Tibial nerve (tissue), 4 donors: ENCODE measurements at regions not wholly inside any gene's neighbourhood (a gene's known extent, or its start where the extent isn't known, plus 50 kb on each side); places are given as distances from the start of the nearest gene placed in this dataset.

Experiments
- DNase-seq, 2 donors: peaks; one replicate each; pipeline ENCODE4 v3.0.0-alpha.2; 2019; ENCODE audit warnings: low spot score in 2 of 2
- H3K27ac ChIP-seq, 4 donors: fragments of 200-600 bp; sonication (generic) in 3 of 4; one replicate each; pipeline ENCODE4 v1.5.1; 2017 to 2019; ENCODE audit warnings: mild to moderate bottlenecking in 1 of 4
- H3K27me3 ChIP-seq, 2 donors: fragments of 200-600 bp; sonication (generic) in 1 of 2; one replicate each; pipeline versions ENCODE4 v1.5.1 to v1.6.0; 2017 to 2019
- H3K36me3 ChIP-seq, 3 donors: fragments of 200-600 bp; sonication (generic); one replicate each; pipeline ENCODE4 v1.5.1; 2018 to 2019
- H3K4me1 ChIP-seq, 4 donors: fragments of 200-600 bp; sonication (generic) in 3 of 4; one replicate each; pipeline ENCODE4 v1.5.1; 2017 to 2019
- H3K4me3 ChIP-seq, 4 donors: fragments of 200-600 bp; sonication (generic) in 3 of 4; one replicate each; pipeline ENCODE4 v1.5.1; 2017 to 2019; ENCODE audit warnings: mild to moderate bottlenecking in 1 of 4, moderate library complexity in 1 of 4
- H3K9me3 ChIP-seq, 4 donors: fragments of 200-600 bp; sonication (generic) in 3 of 4; one replicate each; pipeline ENCODE4 v1.5.1; 2017 to 2019
- CTCF ChIP-seq, 5 experiments: fragments of 200-600 bp in 3 of 5; fragments of 450-650 bp in 2 of 5; sonication (generic) in 3 of 5; IDR thresholded peaks; one replicate each; pipeline ENCODE4 v1.5.1; 2016 to 2019; ENCODE audit warnings: antibody characterized with exemption in 5 of 5, mild to moderate bottlenecking in 3 of 5, moderate library complexity in 2 of 5
- EP300 ChIP-seq, 2 donors: sonication (generic); formaldehyde crosslinking; IDR thresholded peaks; one replicate each; pipeline ENCODE4 v1.6.1; 2017; ENCODE audit warnings: antibody characterized with exemption in 2 of 2, mild to moderate bottlenecking in 1 of 2
- POLR2A ChIP-seq, 2 donors: fragments of 450-650 bp; IDR thresholded peaks; one replicate each; pipeline ENCODE4 v1.6.1; 2017; ENCODE audit warnings: antibody characterized with exemption in 2 of 2, mild to moderate bottlenecking in 2 of 2, moderate library complexity in 2 of 2
- WGBS, 2 donors: methylation state at CpG; one replicate each; pipeline ENCODE4 v1.1.5; 2018; 5-methylcytosine and 5-hydroxymethylcytosine counted together

GRCh38 chr6:40125680-40126394 is 191.6 kb upstream of the MOCS1 start:
- H3K4me1 ChIP-seq = no peaks in the 10 kb centered on the region
- H3K27ac ChIP-seq = no peak overlapping the region
- H3K36me3 ChIP-seq = no peaks in the 10 kb centered on the region
- WGBS, 2 donors = 84 to 90% methylated on average over 3 of the region's 3 CpGs
- no peaks in the 10 kb centered on the region for H3K9me3 ChIP-seq
- TF ChIP-seq EP300 (IDR thresholded peaks at IDR 0.05) = no peak
- TF ChIP-seq POLR2A (IDR thresholded peaks at IDR 0.05) = no peak
- TF ChIP-seq CTCF (IDR thresholded peaks at IDR 0.05) = no peak
- no peak for DNase-seq
- no peak overlapping the region for H3K4me3 ChIP-seq
- H3K27me3 ChIP-seq = no peaks in the 10 kb centered on the region

GRCh38 chr6:40124924-40125323 is 190.7 kb upstream of the MOCS1 start:
- no peaks in the 10 kb centered on the region for H3K36me3 ChIP-seq
- H3K27me3 ChIP-seq = no peaks in the 10 kb centered on the region
- 84% methylated on average over 4 of the region's 4 CpGs for WGBS, 2 donors
- no peak for DNase-seq
- TF ChIP-seq CTCF (IDR thresholded peaks at IDR 0.05) (no peak), EP300 (IDR thresholded peaks at IDR 0.05) (no peak), POLR2A (IDR thresholded peaks at IDR 0.05) (no peak)
- no peak overlapping the region for H3K27ac ChIP-seq
- H3K4me1 ChIP-seq = no peaks in the 10 kb centered on the region
- no peak overlapping the region for H3K4me3 ChIP-seq
- no peaks in the 10 kb centered on the region for H3K9me3 ChIP-seq

GRCh38 chr6:40116832-40117231 is 182.6 kb upstream of the MOCS1 start:
- 0 to 45% methylated on average over 1 of the region's 1 CpG for WGBS, 2 donors

GRCh38 chr6:40112350-40112749 is 178.1 kb upstream of the MOCS1 start:
- Histone ChIP-seq H3K4me3 (no peak overlapping the region), H3K27me3 (no peaks in the 10 kb centered on the region), H3K9me3 (peaks cover 0 to 13% (median 0%) of the 10 kb centered on the region in 4 donors), H3K4me1 (no peaks in the 10 kb centered on the region), H3K27ac (no peak overlapping the region), H3K36me3 (no peaks in the 10 kb centered on the region)
- TF ChIP-seq EP300 (IDR thresholded peaks at IDR 0.05) = no peak
- no peak for TF ChIP-seq CTCF (IDR thresholded peaks at IDR 0.05)
- no peak for TF ChIP-seq POLR2A (IDR thresholded peaks at IDR 0.05)
- 38 to 45% methylated on average over 4 of the region's 4 CpGs for WGBS, 2 donors
- no peak for DNase-seq

More at GRCh38 chr6:40116832-40117231, 182.6 kb upstream of the MOCS1 start:
- DNase-seq = no peak
- no peaks in the 10 kb centered on the region for H3K4me1 ChIP-seq
- no peak overlapping the region for H3K4me3 ChIP-seq
- no peak for TF ChIP-seq EP300 (IDR thresholded peaks at IDR 0.05)
- no peak for TF ChIP-seq CTCF (IDR thresholded peaks at IDR 0.05)
- no peak for TF ChIP-seq POLR2A (IDR thresholded peaks at IDR 0.05)
- no peak overlapping the region for H3K27ac ChIP-seq
- no peaks in the 10 kb centered on the region for H3K36me3 ChIP-seq
- H3K9me3 ChIP-seq = no peaks in the 10 kb centered on the region
- no peaks in the 10 kb centered on the region for H3K27me3 ChIP-seq

GRCh38 chr6:40108736-40109135 is 174.5 kb upstream of the MOCS1 start:
- Histone ChIP-seq H3K4me1 (no peaks in the 10 kb centered on the region), H3K36me3 (no peaks in the 10 kb centered on the region), H3K9me3 (peaks cover 0 to 22% (median 0%) of the 10 kb centered on the region in 4 donors), H3K27ac (no peak overlapping the region), H3K27me3 (no peaks in the 10 kb centered on the region), H3K4me3 (no peak overlapping the region)
- TF ChIP-seq POLR2A (IDR thresholded peaks at IDR 0.05) = no peak
- TF ChIP-seq EP300 (IDR thresholded peaks at IDR 0.05) = no peak
- no peak for TF ChIP-seq CTCF (IDR thresholded peaks at IDR 0.05)
- no peak for DNase-seq
